ENCODE measurements at regions not wholly inside any gene's neighbourhood (a gene's known extent, or its start where the extent isn't known, plus 50 kb on each side); places are given as distances from the start of the nearest gene placed in this dataset.

DNA sequence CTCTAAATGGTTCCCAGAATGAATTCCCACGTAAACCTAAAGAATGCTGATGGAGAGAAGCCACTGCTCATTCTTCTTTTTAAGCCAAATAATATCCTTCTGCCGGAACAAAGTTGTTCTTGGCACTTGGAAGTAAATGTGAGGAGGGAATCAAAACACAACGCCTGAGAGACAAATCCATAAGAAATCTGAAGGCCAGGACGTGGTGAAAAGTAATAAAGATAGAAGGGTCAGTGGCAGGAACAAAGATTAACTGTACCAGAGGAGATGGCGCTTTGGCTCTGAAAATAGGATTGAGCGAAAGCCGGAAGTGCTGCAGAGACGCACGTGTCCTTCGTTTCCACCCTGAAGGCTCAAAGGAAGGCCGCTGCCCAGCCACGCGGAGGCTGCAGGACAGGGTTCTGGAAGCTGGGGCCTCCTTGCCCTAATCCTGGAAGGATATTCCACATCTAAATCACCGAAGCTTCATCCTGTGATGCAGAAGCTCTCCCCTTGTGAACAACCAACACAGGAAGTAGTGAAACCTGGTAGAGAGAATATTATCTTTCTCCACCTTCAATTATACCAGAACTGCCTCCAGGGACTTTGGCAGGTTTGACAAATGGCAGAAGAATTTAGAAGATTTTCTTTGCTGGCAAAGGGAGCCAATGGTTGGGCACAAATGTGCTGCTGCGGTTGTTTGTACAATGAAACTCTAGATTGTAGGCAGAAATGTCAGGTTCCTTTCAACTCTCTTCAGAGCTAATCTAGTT is 214.6 kb upstream of the SERP2 start:
- TF ChIP-seq GATA2 (IDR thresholded peaks at IDR 0.05; ENCODE audit: low read depth, low read length) (no peak), GATA3 (IDR thresholded peaks at IDR 0.05; ENCODE audit: low read depth, low read length) (no peak)

DNA sequence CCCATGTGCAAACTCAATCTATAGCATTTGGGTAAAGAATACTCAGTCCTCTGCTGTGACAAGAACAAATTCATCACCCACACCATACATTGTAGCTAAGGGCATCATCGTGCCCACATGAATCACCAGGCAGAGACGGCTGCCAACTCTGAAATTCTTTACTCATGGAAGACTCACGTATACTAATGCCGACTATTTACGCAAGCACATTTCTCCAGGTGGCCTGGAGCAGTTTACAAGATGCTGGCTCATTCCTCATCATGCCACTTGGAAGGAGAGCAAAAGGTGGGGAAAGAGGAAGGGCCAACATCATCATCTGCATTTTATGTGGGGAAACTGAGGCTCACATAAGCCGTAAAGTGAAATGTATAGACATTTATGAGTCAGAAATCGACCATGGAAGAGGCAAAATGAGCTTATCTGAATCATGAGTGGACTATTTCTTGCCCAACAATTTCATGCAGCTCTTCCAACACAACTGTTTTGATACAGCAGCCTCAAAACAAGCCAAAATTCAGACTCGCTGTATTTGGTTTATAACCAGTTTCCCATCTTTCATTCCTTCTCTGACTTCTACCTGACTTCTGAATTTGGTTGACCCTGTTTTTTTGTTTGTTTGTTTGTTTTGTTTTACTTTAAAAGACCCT is 213.9 kb upstream of the SERP2 start:
- TF ChIP-seq GATA3 (IDR thresholded peaks at IDR 0.05; ENCODE audit: low read depth, low read length) (no peak), GATA2 (IDR thresholded peaks at IDR 0.05; ENCODE audit: low read depth, low read length) (no peak)

DNA sequence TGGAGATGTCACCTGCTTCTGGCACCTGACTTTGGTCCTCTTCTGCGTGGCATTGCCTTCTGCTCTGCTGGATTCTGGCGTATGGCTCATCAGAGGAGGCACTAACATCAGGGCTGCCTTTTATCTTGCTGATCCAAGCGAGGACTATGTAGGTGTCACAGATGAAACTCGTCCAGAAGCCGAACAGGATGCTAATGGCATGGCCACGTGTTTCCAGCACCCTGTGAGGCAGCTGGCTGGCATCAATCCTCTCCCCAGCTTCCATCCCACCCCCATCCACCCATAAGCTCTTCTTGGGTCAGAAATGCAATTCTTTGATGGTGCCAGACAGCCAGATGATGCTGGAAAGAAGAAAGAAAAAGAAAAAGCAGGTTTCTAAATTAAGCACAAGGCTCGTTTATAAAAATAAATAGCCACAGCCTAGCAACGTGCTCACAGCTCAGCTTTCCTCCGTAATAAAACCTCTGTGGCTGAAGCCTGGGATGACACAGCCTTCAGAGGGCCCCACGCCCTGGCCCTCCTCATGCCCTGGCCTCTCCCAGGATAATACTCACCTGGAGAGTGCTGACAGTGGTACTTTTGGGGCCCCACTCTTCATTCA is 212.9 kb upstream of the SERP2 start:
- no peak for TF ChIP-seq GATA2 (IDR thresholded peaks at IDR 0.05; ENCODE audit: low read depth, low read length)
- TF ChIP-seq GATA3 (IDR thresholded peaks at IDR 0.05; ENCODE audit: low read depth, low read length), result no peak

DNA sequence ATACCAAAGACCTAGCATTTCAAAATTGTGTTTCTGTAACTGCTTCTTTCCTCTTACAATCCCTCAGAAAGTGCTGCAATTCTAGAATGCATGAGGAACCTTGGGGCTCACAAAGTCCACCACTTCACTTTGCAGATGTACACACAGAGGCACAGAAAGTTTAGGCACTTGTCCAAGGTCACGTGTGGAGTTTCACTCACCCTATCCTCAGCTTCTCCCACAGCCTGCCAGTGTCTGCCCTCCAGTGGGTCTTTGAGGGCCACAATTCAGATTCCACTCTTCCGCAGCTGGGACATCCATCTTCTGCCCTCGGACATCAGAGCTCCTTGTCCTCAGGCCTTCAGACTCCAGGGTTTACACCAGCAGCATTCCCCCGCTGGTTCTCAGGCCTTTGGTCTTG is 210.5 kb upstream of the SERP2 start:
- no peak for TF ChIP-seq GATA3 (IDR thresholded peaks at IDR 0.05; ENCODE audit: low read depth, low read length)
- TF ChIP-seq GATA2 (IDR thresholded peaks at IDR 0.05; ENCODE audit: low read depth, low read length), result no peak

DNA sequence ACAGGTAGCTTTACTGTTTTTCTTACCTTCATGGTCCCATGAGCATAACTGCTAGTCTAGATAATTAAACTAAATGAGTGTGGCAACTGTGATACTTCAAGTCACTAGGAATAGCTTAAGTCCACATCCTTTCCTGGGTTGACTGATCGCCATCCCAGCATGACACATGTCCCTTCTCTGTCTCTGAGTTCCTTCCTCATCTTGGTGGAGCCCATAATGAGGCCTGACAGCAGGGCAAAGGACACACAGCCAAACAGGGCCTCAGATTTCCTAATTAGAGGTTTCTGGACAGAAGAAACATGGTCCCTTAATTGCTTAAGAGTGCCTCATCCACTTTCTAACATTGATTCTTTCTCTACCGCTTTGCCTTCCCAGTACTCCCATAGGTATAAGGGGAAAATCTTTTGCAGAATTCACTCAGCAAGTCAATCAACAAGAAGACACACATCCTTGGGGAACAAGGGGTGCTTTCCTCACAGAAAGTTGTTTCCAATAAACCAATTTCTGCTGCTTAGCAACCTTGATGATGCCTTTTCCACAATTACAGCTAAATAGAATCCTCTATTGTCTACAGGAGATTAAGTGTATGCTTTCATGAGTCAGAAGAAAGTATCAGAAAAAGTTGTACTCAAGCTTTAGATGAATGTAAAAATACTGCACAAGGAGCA is 208.3 kb upstream of the SERP2 start:
- TF ChIP-seq GATA3 (IDR thresholded peaks at IDR 0.05; ENCODE audit: low read depth, low read length) (no peak), GATA2 (IDR thresholded peaks at IDR 0.05; ENCODE audit: low read depth, low read length) (no peak)

DNA sequence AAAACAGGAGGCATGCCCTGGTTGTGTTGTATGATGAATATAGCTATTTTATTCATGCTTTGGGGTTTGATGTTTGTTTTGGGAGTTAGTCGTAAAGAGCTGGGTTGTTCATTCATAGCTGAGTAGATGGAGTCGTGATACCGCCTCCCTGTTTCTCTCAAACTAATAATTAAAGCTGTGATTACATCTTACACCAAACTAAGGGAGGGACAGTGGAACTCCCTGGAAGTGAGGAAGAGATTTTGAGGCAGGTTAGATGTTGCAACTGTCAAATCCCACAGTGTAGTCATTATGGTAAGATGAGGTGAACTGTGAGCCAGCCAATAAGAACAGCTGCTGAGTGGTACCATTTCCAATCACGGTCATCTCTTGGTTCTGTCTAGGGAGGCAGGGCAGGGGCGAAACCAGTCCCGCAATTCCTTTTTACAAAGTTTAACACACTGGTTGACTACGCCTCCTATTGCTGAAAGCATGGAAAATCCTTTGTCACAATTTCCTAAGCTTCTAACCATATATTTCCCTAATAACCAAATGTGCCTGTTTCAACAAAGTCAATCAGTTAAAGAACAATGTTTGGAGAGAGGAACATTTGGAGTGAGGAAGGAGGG is 207.6 kb upstream of the SERP2 start:
- TF ChIP-seq GATA3 (IDR thresholded peaks at IDR 0.05; ENCODE audit: low read depth, low read length) (no peak), GATA2 (IDR thresholded peaks at IDR 0.05; ENCODE audit: low read depth, low read length) (no peak)

DNA sequence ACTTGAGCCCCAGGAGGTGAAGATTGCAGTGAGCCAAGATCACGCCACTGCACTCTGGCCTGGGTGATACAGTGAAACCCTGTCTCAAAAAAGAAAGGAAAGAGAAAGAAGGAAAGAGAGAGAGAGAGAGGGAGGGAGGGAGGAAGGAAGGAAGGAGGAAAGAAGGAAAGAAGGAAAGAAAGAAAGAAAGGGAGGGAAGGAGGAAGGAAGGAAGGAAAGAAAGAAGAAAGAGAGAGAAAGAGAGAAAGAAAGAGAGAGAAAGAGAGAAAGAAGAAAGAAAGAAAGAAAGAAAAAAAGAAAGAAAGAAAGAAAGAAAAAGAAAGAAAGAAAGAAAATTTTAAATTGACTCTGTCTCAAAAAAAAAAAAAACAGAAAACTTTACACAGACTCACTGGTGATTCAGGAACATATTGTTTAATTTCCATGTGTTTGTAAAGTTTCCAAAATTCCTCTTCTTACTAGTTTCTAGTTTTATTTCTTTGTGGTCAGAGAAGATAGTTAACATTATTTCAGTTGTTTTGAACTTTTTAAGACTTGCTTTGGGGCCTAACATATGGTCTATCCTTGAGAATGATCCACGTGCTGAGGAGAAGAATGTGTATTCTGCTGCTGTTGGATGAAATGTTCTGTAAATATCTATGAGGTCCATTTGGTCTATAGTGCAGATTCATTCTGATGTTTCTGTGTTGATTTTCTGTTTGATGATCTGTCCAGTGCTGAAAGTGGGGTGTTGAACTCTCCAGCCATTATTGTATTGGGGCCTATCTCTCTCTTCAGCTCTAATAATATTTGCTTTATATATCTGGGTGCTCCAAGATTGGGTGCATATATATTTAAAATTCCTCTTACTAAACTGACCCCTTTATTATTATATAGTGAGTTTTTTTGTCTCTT is 204.4 kb upstream of the SERP2 start:
- TF ChIP-seq GATA2 (IDR thresholded peaks at IDR 0.05; ENCODE audit: low read depth, low read length) (no peak), GATA3 (IDR thresholded peaks at IDR 0.05; ENCODE audit: low read depth, low read length) (no peak)

DNA sequence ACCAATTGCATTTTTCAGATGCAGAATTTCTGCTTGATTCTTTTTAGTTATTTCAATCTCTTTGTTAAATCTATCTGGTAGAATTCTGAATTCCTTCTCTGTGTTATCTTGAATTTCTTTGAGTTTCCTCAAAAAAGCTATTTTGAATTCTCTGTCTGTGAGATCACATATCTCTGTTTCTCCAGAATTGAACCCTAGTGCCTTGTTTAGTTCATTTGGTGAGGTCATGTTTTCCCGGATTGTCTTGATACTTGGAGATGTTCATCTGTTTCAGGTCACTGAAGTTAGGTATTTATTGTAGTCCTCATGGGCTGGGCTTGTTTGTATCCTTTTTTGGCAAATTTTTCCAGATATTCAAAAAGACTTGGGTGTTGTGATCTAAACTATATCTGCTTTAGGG is 202.9 kb upstream of the SERP2 start:
- TF ChIP-seq GATA2 (IDR thresholded peaks at IDR 0.05; ENCODE audit: low read depth, low read length) (no peak), GATA3 (IDR thresholded peaks at IDR 0.05; ENCODE audit: low read depth, low read length) (no peak)

DNA sequence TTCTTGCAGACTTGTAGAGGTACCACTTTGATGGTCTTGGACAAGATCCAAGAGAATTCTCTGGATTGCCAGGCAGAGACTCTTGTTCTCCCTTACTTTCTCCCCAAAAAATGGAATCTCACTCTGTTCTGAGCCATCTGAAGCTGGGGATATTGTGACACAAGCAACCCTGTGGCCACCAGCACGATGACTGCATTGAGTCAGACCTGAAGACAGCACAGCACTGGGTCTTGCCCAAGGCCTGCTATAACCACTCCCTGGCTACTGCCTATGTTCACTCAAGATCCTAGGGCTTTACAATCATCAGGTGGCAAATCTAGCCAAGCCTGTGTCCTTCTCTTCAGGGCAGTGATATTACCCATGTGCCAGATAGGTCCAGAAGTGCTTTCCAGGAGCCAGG is 202.5 kb upstream of the SERP2 start:
- no peak for TF ChIP-seq GATA2 (IDR thresholded peaks at IDR 0.05; ENCODE audit: low read depth, low read length)
- no peak for TF ChIP-seq GATA3 (IDR thresholded peaks at IDR 0.05; ENCODE audit: low read depth, low read length)

DNA sequence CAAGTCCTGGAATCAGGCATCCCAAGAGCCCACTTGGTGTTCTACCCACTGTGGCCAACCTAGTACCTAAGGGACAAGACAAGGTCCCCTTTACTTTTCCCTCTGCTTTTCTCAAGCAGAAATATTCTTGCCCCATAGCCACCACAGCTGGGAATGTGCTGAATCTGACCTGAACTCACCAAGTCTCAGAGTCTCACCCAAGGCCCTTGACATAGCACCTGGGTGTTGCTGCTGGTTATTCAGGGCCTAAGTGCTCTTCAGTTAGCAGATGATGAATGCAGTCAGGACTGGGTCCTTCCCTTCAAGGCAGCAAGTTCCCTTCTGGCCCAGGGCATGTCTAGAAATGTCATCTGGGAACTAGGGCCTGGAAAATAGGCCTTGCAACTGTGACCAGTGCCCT is 201.8 kb upstream of the SERP2 start:
- no peak for TF ChIP-seq GATA3 (IDR thresholded peaks at IDR 0.05; ENCODE audit: low read depth, low read length)
- no peak for TF ChIP-seq GATA2 (IDR thresholded peaks at IDR 0.05; ENCODE audit: low read depth, low read length)

DNA sequence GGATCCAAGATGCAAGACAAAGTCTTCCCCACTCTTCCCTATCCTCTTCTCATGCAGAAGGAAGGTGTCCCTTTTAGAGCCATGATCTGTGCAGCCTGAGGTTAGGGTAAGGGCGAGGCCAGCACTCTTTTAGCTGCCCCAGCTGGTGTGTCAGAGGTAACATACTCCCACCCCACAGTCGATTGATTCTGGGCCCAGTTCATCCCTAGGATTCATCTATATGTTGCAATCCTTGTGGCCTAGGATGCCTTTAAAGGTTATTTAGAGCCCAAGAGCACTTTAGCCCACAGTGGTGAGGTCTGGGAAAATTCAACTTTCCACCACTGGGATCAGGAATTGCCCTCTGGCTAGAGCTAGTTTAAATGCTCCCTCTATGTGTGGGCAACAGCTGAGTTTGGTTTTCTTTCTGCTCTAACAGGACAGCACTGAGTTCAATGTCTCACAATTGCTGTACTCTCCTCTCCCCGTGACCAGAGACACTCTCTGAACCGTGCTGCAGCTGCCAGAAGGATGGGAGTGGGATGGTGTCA is 201.3 kb upstream of the SERP2 start:
- TF ChIP-seq GATA3 (IDR thresholded peaks at IDR 0.05; ENCODE audit: low read depth, low read length), result no peak
- no peak for TF ChIP-seq GATA2 (IDR thresholded peaks at IDR 0.05; ENCODE audit: low read depth, low read length)

DNA sequence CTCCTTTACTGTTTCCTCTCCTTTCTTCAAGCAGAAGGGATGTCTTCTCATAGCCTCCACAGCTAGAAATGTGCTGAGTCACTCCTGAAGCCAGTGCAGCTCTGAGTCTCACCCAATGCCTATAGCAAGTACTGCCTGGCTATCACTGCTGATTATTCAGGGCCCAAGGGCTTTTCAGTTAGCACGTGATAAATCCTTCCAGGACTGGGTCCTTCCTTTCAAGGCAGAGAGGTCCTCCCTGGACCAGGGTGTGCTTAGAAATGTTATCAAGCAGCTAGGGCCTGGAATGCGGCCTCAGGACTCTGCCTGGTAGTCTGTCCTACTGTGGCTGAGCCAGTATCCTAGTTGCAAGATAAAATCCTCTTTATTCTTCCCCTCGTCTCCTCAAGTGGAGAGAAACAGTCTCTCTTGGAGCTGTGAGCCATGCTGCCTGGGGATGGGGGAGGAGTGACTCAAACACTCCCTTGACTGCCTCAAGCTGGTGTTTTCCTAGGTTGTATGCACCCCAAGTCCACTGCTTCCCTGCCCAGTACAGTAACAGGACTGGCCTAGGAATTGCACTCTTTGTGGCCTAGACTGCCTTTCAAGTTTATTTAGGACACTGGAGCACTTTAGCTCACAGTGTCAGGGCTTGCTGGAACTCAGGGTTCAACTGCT is 198.7 kb upstream of the SERP2 start:
- TF ChIP-seq GATA2 (IDR thresholded peaks at IDR 0.05; ENCODE audit: low read depth, low read length) (no peak), GATA3 (IDR thresholded peaks at IDR 0.05; ENCODE audit: low read depth, low read length) (no peak)
